ENCODE measurements at regions not wholly inside any gene's neighbourhood (a gene's known extent, or its start where the extent isn't known, plus 50 kb on each side); places are given as distances from the start of the nearest gene placed in this dataset.

DNA sequence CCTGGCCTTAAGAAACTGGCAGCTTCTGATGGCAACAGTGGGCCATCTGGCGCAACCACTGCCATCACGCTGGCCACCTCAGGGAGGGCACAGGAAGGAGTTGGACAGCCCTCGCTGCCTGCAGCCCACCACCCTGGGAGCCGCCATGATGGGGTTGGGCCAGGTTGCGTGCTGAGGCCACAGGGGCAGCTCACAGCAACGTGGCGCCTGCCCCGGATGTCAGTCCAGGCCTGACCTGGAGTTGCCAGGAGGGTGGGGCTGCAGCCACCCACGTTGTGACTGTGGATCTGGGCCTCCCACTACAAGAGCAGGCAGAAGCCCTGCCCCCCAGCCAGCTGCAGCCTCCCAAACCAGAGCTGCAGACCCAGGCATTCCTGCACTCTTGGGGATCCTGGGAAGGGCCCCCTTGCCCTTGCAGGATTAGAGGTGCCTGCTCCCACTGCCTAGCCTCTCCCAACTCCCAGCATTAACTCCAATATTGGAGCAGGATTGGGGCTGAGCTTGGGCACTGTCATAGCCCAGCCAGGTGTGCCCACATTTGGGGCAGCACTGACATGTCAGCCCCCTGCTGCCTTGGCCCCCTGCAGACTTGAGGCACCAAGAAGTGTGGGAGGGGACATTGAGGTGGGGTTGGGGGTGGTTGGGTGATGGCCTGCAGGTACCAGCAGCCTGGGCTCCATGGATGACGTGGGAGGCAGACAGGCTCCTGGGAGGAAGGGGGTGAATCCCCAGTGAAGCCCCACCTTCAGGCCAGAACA is 468.9 kb upstream of the CCDC54 start:
- 50% methylated on average over 2 of the region's 10 CpGs for whole genome bisulfite sequencing (ENCODE audit: low lambda C conversion rate)
- Histone ChIP-seq H3F3A (replicated peaks; ENCODE audit: insufficient read depth) (no peaks in the 10 kb centered on the region), H3K9ac (no peak overlapping the region), H3K79me2 (ENCODE audit: insufficient read depth) (no peaks in the 10 kb centered on the region), H3K27ac (ENCODE audit: low read depth in 2 of 2, low read length in 1 of 2) (no peak overlapping the region), H3K4me3 (ENCODE audit: low read depth in 2 of 2, low read length in 1 of 2) (no peak overlapping the region), H2AFZ (ENCODE audit: low read depth) (no peak overlapping the region), H3K9me3 (no peaks in the 10 kb centered on the region), H3K9me2 (0 out of 2 replicates have a peak, but pooled peaks cover 3% of the 10 kb centered on the region), H4K20me1 (ENCODE audit: insufficient read depth) (no peaks in the 10 kb centered on the region), H3K36me3 (replicated peaks in 1 of 2; ENCODE audit: control insufficient read depth in 1 of 2, insufficient read depth in 2 of 2, low read length in 1 of 2) (no peaks in the 10 kb centered on the region), H3K27me3 (ENCODE audit: insufficient read depth) (no peaks in the 10 kb centered on the region), H3K4me2 (no peak overlapping the region), H3K4me1 (ENCODE audit: control insufficient read depth in 1 of 2, insufficient read depth in 2 of 2, low read depth in 1 of 2, low read length in 1 of 2) (no peaks in the 10 kb centered on the region)
- CTCF ChIA-PET: no interaction called here
- DNase-seq: no peak
- POLR2A ChIA-PET: no interaction called here
- TF ChIP-seq JUND (IDR thresholded peaks at IDR 0.05): no peak
- TF ChIP-seq, protein P1, sequence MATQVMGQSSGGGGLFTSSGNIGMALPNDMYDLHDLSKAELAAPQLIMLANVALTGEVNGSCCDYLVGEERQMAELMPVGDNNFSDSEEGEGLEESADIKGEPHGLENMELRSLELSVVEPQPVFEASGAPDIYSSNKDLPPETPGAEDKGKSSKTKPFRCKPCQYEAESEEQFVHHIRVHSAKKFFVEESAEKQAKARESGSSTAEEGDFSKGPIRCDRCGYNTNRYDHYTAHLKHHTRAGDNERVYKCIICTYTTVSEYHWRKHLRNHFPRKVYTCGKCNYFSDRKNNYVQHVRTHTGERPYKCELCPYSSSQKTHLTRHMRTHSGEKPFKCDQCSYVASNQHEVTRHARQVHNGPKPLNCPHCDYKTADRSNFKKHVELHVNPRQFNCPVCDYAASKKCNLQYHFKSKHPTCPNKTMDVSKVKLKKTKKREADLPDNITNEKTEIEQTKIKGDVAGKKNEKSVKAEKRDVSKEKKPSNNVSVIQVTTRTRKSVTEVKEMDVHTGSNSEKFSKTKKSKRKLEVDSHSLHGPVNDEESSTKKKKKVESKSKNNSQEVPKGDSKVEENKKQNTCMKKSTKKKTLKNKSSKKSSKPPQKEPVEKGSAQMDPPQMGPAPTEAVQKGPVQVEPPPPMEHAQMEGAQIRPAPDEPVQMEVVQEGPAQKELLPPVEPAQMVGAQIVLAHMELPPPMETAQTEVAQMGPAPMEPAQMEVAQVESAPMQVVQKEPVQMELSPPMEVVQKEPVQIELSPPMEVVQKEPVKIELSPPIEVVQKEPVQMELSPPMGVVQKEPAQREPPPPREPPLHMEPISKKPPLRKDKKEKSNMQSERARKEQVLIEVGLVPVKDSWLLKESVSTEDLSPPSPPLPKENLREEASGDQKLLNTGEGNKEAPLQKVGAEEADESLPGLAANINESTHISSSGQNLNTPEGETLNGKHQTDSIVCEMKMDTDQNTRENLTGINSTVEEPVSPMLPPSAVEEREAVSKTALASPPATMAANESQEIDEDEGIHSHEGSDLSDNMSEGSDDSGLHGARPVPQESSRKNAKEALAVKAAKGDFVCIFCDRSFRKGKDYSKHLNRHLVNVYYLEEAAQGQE (IDR thresholded peaks at IDR 0.05; ENCODE audit: low read depth, low read length): no peak
- no peak for TF ChIP-seq FOXM1 (IDR thresholded peaks at IDR 0.05; ENCODE audit: low read depth)
- no peak for TF ChIP-seq NFIC (IDR thresholded peaks at IDR 0.05; ENCODE audit: borderline replicate concordance)
- no peak for TF ChIP-seq TCF12 (IDR thresholded peaks at IDR 0.05)
- TF ChIP-seq, protein P2, sequence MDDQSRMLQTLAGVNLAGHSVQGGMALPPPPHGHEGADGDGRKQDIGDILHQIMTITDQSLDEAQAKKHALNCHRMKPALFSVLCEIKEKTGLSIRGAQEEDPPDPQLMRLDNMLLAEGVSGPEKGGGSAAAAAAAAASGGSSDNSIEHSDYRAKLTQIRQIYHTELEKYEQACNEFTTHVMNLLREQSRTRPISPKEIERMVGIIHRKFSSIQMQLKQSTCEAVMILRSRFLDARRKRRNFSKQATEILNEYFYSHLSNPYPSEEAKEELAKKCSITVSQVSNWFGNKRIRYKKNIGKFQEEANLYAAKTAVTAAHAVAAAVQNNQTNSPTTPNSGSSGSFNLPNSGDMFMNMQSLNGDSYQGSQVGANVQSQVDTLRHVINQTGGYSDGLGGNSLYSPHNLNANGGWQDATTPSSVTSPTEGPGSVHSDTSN (IDR thresholded peaks at IDR 0.05): no peak

DNA sequence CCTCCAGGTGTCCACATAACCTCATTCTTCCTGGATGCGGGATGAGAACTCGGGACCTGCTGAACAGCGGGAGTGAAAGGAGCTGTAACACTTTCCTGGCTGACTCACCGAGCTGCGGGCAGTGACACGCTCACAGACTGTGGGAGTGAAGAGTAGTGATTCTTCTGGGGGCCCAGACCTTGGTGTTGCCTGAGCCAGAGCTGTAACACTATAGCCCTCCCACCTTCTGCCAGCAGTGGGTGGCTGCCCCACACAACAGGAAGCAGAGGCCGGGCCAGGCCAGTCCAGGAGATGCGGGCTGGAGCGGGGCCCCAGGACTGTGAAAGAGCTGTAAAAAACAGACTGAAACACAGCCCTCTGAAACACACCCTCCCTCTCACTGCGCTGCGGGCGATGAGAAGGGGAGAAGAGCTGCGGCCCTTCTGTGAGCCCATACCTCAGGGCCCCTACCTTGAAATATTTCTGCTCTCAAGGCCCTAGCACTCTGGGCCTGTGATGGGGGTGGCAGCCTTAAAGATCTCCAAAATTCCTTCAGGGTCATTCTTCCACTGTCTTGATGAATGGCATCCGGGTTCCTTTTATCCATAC is 464.0 kb upstream of the CCDC54 start:
- H2AFZ ChIP-seq (ENCODE audit: low read depth): no peak overlapping the region
- H3K27ac ChIP-seq (ENCODE audit: low read depth in 2 of 2, low read length in 1 of 2): no peak overlapping the region
- H3K4me2 ChIP-seq: no peak overlapping the region
- H3F3A ChIP-seq (replicated peaks; ENCODE audit: insufficient read depth): no peaks in the 10 kb centered on the region
- H3K4me3 ChIP-seq (ENCODE audit: low read depth in 2 of 2, low read length in 1 of 2): no peak overlapping the region
- H3K9me2 ChIP-seq: 0 out of 2 replicates have a peak, but pooled peaks cover 3% of the 10 kb centered on the region
- ChIA-PET POLR2A (no interaction called here), CTCF (no interaction called here)
- no peaks in the 10 kb centered on the region for H3K9me3 ChIP-seq
- no peaks in the 10 kb centered on the region for H3K36me3 ChIP-seq (replicated peaks in 1 of 2; ENCODE audit: control insufficient read depth in 1 of 2, insufficient read depth in 2 of 2, low read length in 1 of 2)
- H3K27me3 ChIP-seq (ENCODE audit: insufficient read depth): no peaks in the 10 kb centered on the region
- H4K20me1 ChIP-seq (ENCODE audit: insufficient read depth): no peaks in the 10 kb centered on the region
- TF ChIP-seq, protein P1 (IDR thresholded peaks at IDR 0.05; ENCODE audit: low read depth, low read length): no peak
- TF ChIP-seq GABPA (IDR thresholded peaks at IDR 0.05; ENCODE audit: low read depth): no peak
- TF ChIP-seq RFX5 (IDR thresholded peaks at IDR 0.05; ENCODE audit: low read length): no peak
- TF ChIP-seq, protein P3, sequence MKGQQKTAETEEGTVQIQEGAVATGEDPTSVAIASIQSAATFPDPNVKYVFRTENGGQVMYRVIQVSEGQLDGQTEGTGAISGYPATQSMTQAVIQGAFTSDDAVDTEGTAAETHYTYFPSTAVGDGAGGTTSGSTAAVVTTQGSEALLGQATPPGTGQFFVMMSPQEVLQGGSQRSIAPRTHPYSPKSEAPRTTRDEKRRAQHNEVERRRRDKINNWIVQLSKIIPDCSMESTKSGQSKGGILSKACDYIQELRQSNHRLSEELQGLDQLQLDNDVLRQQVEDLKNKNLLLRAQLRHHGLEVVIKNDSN (IDR thresholded peaks at IDR 0.05; ENCODE audit: borderline replicate concordance, low read depth): no peak
- H3K9ac ChIP-seq: no peak overlapping the region
- 88% methylated on average over 12 of the region's 14 CpGs for WGBS (ENCODE audit: low lambda C conversion rate)
- H3K4me1 ChIP-seq (ENCODE audit: control insufficient read depth in 1 of 2, insufficient read depth in 2 of 2, low read depth in 1 of 2, low read length in 1 of 2): no peaks in the 10 kb centered on the region; a peak in 1 of 4 replicates
- H3K79me2 ChIP-seq (ENCODE audit: insufficient read depth): no peaks in the 10 kb centered on the region
- no peak for DNase-seq

All from SK-N-SH (cell line).